H9 (cell line): ENCODE measurements at regions not wholly inside any gene's neighbourhood (a gene's known extent, or its start where the extent isn't known, plus 50 kb on each side); places are given as distances from the start of the nearest gene placed in this dataset.

Experiments
- DNase-seq: peaks from one replicate; pipeline ENCODE4 v3.0.0-alpha.2; 2017
- H2AFZ ChIP-seq: one replicate; pipeline ENCODE4 v1.6.1; 2013; ENCODE audit warnings: mild to moderate bottlenecking, low read length, control low read depth, moderate library complexity
- H2AK5ac ChIP-seq: 2 replicates; pipeline ENCODE4 v1.6.1; 2013; ENCODE audit warnings: low read length, control low read depth, mixed read lengths; ENCODE audit not compliant: insufficient read length
- H2BK120ac ChIP-seq: one replicate; pipeline ENCODE4 v1.6.1; 2013; ENCODE audit warnings: low read depth, mild to moderate bottlenecking, low read length, control low read depth, inconsistent platforms; ENCODE audit not compliant: poor library complexity, severe bottlenecking
- H2BK12ac ChIP-seq: 2 replicates; pipeline ENCODE4 v1.6.1; 2013; ENCODE audit warnings: low read length, control low read depth, mixed read lengths, low read depth; ENCODE audit not compliant: insufficient read length
- H2BK15ac ChIP-seq: 2 replicates; pipeline ENCODE4 v1.6.1; 2013; ENCODE audit warnings: low read depth, low read length, control low read depth
- H2BK20ac ChIP-seq: one replicate; pipeline ENCODE4 v1.6.1; 2013; ENCODE audit warnings: low read depth, mild to moderate bottlenecking, low read length, control low read depth, inconsistent platforms; ENCODE audit not compliant: poor library complexity, severe bottlenecking
- H2BK5ac ChIP-seq: 2 replicates; pipeline ENCODE4 v1.6.1; 2013; ENCODE audit warnings: low read length, control low read depth, mixed read lengths; ENCODE audit not compliant: insufficient read length
- H3K14ac ChIP-seq: 2 replicates; pipeline ENCODE4 v1.6.1; 2013; ENCODE audit warnings: low read length, control low read depth; ENCODE audit not compliant: insufficient read depth
- H3K18ac ChIP-seq: 2 replicates; pipeline ENCODE4 v1.6.1; 2013; ENCODE audit warnings: low read depth, mild to moderate bottlenecking, mixed read lengths, low read length, control low read depth; ENCODE audit not compliant: insufficient read length
- H3K23ac ChIP-seq: 2 replicates; pipeline ENCODE4 v1.6.1; 2013; ENCODE audit warnings: low read length, control low read depth, mixed read lengths, low read depth; ENCODE audit not compliant: insufficient read length
- H3K23me2 ChIP-seq: 2 replicates; pipeline ENCODE4 v1.6.1; 2013; ENCODE audit warnings: low read depth, mild to moderate bottlenecking, mixed read lengths, low read length, control low read depth; ENCODE audit not compliant: insufficient read length, poor library complexity, severe bottlenecking
- H3K27ac ChIP-seq: 2 replicates; pipeline ENCODE4 v1.5.1; 2013; ENCODE audit warnings: low read length, control low read depth, mixed read lengths, low read depth; ENCODE audit not compliant: insufficient read length
- H3K27me3 ChIP-seq: 2 replicates; pipeline ENCODE4 v1.6.1; 2013; ENCODE audit warnings: low read length, control low read depth, inconsistent platforms; ENCODE audit not compliant: insufficient read depth
- H3K4ac ChIP-seq: 2 replicates; pipeline ENCODE4 v1.6.1; 2013; ENCODE audit warnings: low read depth, mild to moderate bottlenecking, control low read depth, inconsistent platforms, low read length, moderate library complexity
- H3K4me1 ChIP-seq: 2 replicates; pipeline ENCODE4 v1.6.1; 2013; ENCODE audit warnings: low read length, control low read depth, inconsistent platforms; ENCODE audit not compliant: insufficient read depth
- H3K4me2 ChIP-seq: 2 replicates; pipeline ENCODE4 v1.6.1; 2013; ENCODE audit warnings: low read length, control low read depth, mixed read lengths; ENCODE audit not compliant: insufficient read length, insufficient read depth
- H3K56ac ChIP-seq: 2 replicates; pipeline ENCODE4 v1.6.1; 2013; ENCODE audit warnings: low read depth, mild to moderate bottlenecking, mixed read lengths, low read length, control low read depth; ENCODE audit not compliant: insufficient read length
- H3K79me1 ChIP-seq: 2 replicates; pipeline ENCODE4 v1.6.1; 2013; ENCODE audit warnings: low read depth, mild to moderate bottlenecking, moderate library complexity, low read length, control low read depth, inconsistent platforms; ENCODE audit not compliant: insufficient read depth, poor library complexity, severe bottlenecking
- H3K79me2 ChIP-seq: 2 replicates; pipeline ENCODE4 v1.6.1; 2013; ENCODE audit warnings: low read length, control low read depth, inconsistent platforms; ENCODE audit not compliant: insufficient read depth
- H3K9ac ChIP-seq: 2 replicates; pipeline ENCODE4 v1.6.1; 2013; ENCODE audit warnings: low read length, control low read depth, mixed read lengths; ENCODE audit not compliant: insufficient read length; ENCODE audit errors: extremely low read depth
- H3K9me3 ChIP-seq: one replicate; pipeline ENCODE4 v1.6.1; 2013; ENCODE audit warnings: low read depth, low read length, inconsistent platforms; ENCODE audit not compliant: control insufficient read depth
- H3T11ph ChIP-seq: one replicate; pipeline ENCODE4 v1.6.1; 2013; ENCODE audit warnings: mild to moderate bottlenecking, low read length, control low read depth, inconsistent platforms
- H4K20me1 ChIP-seq: one replicate; pipeline ENCODE4 v1.6.1; 2013; ENCODE audit not compliant: control insufficient read depth, insufficient read length, insufficient read depth
- H4K5ac ChIP-seq: 2 replicates; pipeline ENCODE4 v1.6.1; 2013; ENCODE audit warnings: low read depth, mild to moderate bottlenecking, mixed read lengths, low read length, control low read depth; ENCODE audit not compliant: insufficient read length
- H4K8ac ChIP-seq: replicated peaks from 2 replicates; pipeline ENCODE4 v1.6.1; 2013; ENCODE audit warnings: low read length, control low read depth, mixed read lengths, low read depth; ENCODE audit not compliant: insufficient read length
- H4K91ac ChIP-seq: 2 replicates; pipeline ENCODE4 v1.6.1; 2013; ENCODE audit warnings: low read depth, mild to moderate bottlenecking, moderate library complexity, mixed read lengths, low read length, control low read depth; ENCODE audit not compliant: insufficient read length
- H3K27ac Mint-ChIP-seq, 3 experiments: 2 replicates in 2 of 3; 3 replicates in 1 of 3; pipeline ENCODE4 v1.8.0; 2020 to 2021; ENCODE audit warnings: mixed read lengths in 3 of 3, mild to moderate bottlenecking in 1 of 3, moderate library complexity in 1 of 3
- H3K27me3 Mint-ChIP-seq: 2 replicates; pipeline ENCODE4 v1.8.0; 2021; ENCODE audit warnings: low read depth, mild to moderate bottlenecking, moderate library complexity, mixed read lengths
- H3K36me3 Mint-ChIP-seq, 3 experiments: 2 replicates in 2 of 3; 3 replicates in 1 of 3; pipeline ENCODE4 v1.8.0; 2020 to 2021; ENCODE audit warnings: low read depth in 3 of 3, mixed read lengths in 3 of 3; ENCODE audit not compliant: insufficient read depth in 1 of 3
- H3K4me1 Mint-ChIP-seq, 2 experiments: 2 replicates each; pipeline ENCODE4 v1.8.0; 2020; ENCODE audit warnings: mixed read lengths in 2 of 2
- H3K4me3 Mint-ChIP-seq, 2 experiments: 2 replicates in 1 of 2; 3 replicates in 1 of 2; pipeline ENCODE4 v1.8.0; 2020 to 2021; ENCODE audit warnings: mild to moderate bottlenecking in 2 of 2, mixed read lengths in 2 of 2, moderate library complexity in 1 of 2
- H3K9me3 Mint-ChIP-seq, 2 experiments: 2 replicates in 1 of 2; 3 replicates in 1 of 2; pipeline ENCODE4 v1.8.0; 2020; ENCODE audit warnings: mild to moderate bottlenecking in 2 of 2, mixed read lengths in 2 of 2, moderate library complexity in 1 of 2
- CTCF ChIP-seq: fragments of 200-600 bp; sonication (generic); conservative IDR thresholded peaks from 3 replicates; pipeline ENCODE4 v1.8.0; 2021; ENCODE audit warnings: antibody characterized with exemption, mild to moderate bottlenecking
- WGBS: extraction: QIAGEN DNeasy Blood & Tissue Kit; methylation state at CpG from one replicate; pipeline ENCODE4 v1.1.7; 2013; ENCODE audit warnings: missing lambda C conversion rate, low lambda C conversion rate, mixed read lengths; ENCODE audit not compliant: insufficient read length; ENCODE audit errors: extremely low coverage; 5-methylcytosine and 5-hydroxymethylcytosine counted together

GRCh38 chr15:62485170-62485720 is 320.2 kb upstream of the C2CD4B start:
- Mint-ChIP-seq H3K27me3 (no peaks in the 10 kb centered on the region), H3K4me3 (no peak overlapping the region)

More at GRCh38 chr15:62485170-62485720, 320.2 kb upstream of the C2CD4B start:
- no peak overlapping the region for H3T11ph ChIP-seq
- no peak overlapping the region for H3K27ac ChIP-seq
- H3K79me1 ChIP-seq: no peaks in the 10 kb centered on the region
- H2AK5ac ChIP-seq: no peak overlapping the region
- H3K4me1 Mint-ChIP-seq: peaks cover 18 to 34% of the 10 kb centered on the region in 2 experiments
- H2BK20ac ChIP-seq: no peak overlapping the region
- no peak overlapping the region for H3K4ac ChIP-seq
- H3K27me3 ChIP-seq: no peaks in the 10 kb centered on the region
- no peak overlapping the region for H2BK5ac ChIP-seq
- no peak overlapping the region for H2BK12ac ChIP-seq
- no peak overlapping the region for H3K4me2 ChIP-seq
- whole genome bisulfite sequencing: no CpG with 5 or more reads among the region's 6 CpGs
- H4K91ac ChIP-seq: no peak overlapping the region
- H2BK120ac ChIP-seq: no peak overlapping the region
- TF ChIP-seq CTCF: no peak
- H3K27ac Mint-ChIP-seq: peak overlapping the region in 1 of 3 experiments; percentile 37; a peak in 1 of 7 replicates
- no peaks in the 10 kb centered on the region for H3K9me3 ChIP-seq
- H3K23ac ChIP-seq: no peak overlapping the region
- no peaks in the 10 kb centered on the region for H3K79me2 ChIP-seq
- no peak overlapping the region for H3K56ac ChIP-seq
- peaks cover 3% of the 10 kb centered on the region for H4K20me1 ChIP-seq
- no peak for DNase-seq
- no peaks in the 10 kb centered on the region; a peak in 1 of 7 replicates for H3K36me3 Mint-ChIP-seq
- H3K18ac ChIP-seq: peak overlapping the region; percentile 40
- H3K9ac ChIP-seq: no peak overlapping the region
- H4K8ac ChIP-seq: no peak overlapping the region
- H3K9me3 Mint-ChIP-seq: no peaks in the 10 kb centered on the region
- no peaks in the 10 kb centered on the region; the same call in 1 of the 2 replicates for H3K4me1 ChIP-seq
- no peaks in the 10 kb centered on the region for H3K23me2 ChIP-seq
- H2AFZ ChIP-seq: no peak overlapping the region
- no peak overlapping the region; the same call in 1 of the 2 replicates for H3K14ac ChIP-seq
- H4K5ac ChIP-seq: no peak overlapping the region
- H2BK15ac ChIP-seq: no peak overlapping the region
